H9 (cell line): ENCODE measurements at regions not wholly inside any gene's neighbourhood (a gene's known extent, or its start where the extent isn't known, plus 50 kb on each side); places are given as distances from the start of the nearest gene placed in this dataset.
"Not testable (repeated sequence)": the region's sequence is repeated elsewhere in the genome, so short reads cannot be mapped to it uniquely, and the experiment has no call there.

Source experiments
- DNase-seq: peaks from one replicate; pipeline ENCODE4 v3.0.0-alpha.2; 2017
- H2AFZ ChIP-seq: one replicate; pipeline ENCODE4 v1.6.1; 2013; ENCODE audit warnings: mild to moderate bottlenecking, low read length, control low read depth, moderate library complexity
- H2AK5ac ChIP-seq: 2 replicates; pipeline ENCODE4 v1.6.1; 2013; ENCODE audit warnings: low read length, control low read depth, mixed read lengths; ENCODE audit not compliant: insufficient read length
- H2BK120ac ChIP-seq: one replicate; pipeline ENCODE4 v1.6.1; 2013; ENCODE audit warnings: low read depth, mild to moderate bottlenecking, low read length, control low read depth, inconsistent platforms; ENCODE audit not compliant: poor library complexity, severe bottlenecking
- H2BK12ac ChIP-seq: 2 replicates; pipeline ENCODE4 v1.6.1; 2013; ENCODE audit warnings: low read length, control low read depth, mixed read lengths, low read depth; ENCODE audit not compliant: insufficient read length
- H2BK15ac ChIP-seq: 2 replicates; pipeline ENCODE4 v1.6.1; 2013; ENCODE audit warnings: low read depth, low read length, control low read depth
- H2BK20ac ChIP-seq: one replicate; pipeline ENCODE4 v1.6.1; 2013; ENCODE audit warnings: low read depth, mild to moderate bottlenecking, low read length, control low read depth, inconsistent platforms; ENCODE audit not compliant: poor library complexity, severe bottlenecking
- H2BK5ac ChIP-seq: 2 replicates; pipeline ENCODE4 v1.6.1; 2013; ENCODE audit warnings: low read length, control low read depth, mixed read lengths; ENCODE audit not compliant: insufficient read length
- H3K14ac ChIP-seq: 2 replicates; pipeline ENCODE4 v1.6.1; 2013; ENCODE audit warnings: low read length, control low read depth; ENCODE audit not compliant: insufficient read depth
- H3K18ac ChIP-seq: 2 replicates; pipeline ENCODE4 v1.6.1; 2013; ENCODE audit warnings: low read depth, mild to moderate bottlenecking, mixed read lengths, low read length, control low read depth; ENCODE audit not compliant: insufficient read length
- H3K23ac ChIP-seq: 2 replicates; pipeline ENCODE4 v1.6.1; 2013; ENCODE audit warnings: low read length, control low read depth, mixed read lengths, low read depth; ENCODE audit not compliant: insufficient read length
- H3K23me2 ChIP-seq: 2 replicates; pipeline ENCODE4 v1.6.1; 2013; ENCODE audit warnings: low read depth, mild to moderate bottlenecking, mixed read lengths, low read length, control low read depth; ENCODE audit not compliant: insufficient read length, poor library complexity, severe bottlenecking
- H3K27ac ChIP-seq: 2 replicates; pipeline ENCODE4 v1.5.1; 2013; ENCODE audit warnings: low read length, control low read depth, mixed read lengths, low read depth; ENCODE audit not compliant: insufficient read length
- H3K27me3 ChIP-seq: 2 replicates; pipeline ENCODE4 v1.6.1; 2013; ENCODE audit warnings: low read length, control low read depth, inconsistent platforms; ENCODE audit not compliant: insufficient read depth
- H3K4ac ChIP-seq: 2 replicates; pipeline ENCODE4 v1.6.1; 2013; ENCODE audit warnings: low read depth, mild to moderate bottlenecking, control low read depth, inconsistent platforms, low read length, moderate library complexity
- H3K4me1 ChIP-seq: 2 replicates; pipeline ENCODE4 v1.6.1; 2013; ENCODE audit warnings: low read length, control low read depth, inconsistent platforms; ENCODE audit not compliant: insufficient read depth
- H3K4me2 ChIP-seq: 2 replicates; pipeline ENCODE4 v1.6.1; 2013; ENCODE audit warnings: low read length, control low read depth, mixed read lengths; ENCODE audit not compliant: insufficient read length, insufficient read depth
- H3K56ac ChIP-seq: 2 replicates; pipeline ENCODE4 v1.6.1; 2013; ENCODE audit warnings: low read depth, mild to moderate bottlenecking, mixed read lengths, low read length, control low read depth; ENCODE audit not compliant: insufficient read length
- H3K79me1 ChIP-seq: 2 replicates; pipeline ENCODE4 v1.6.1; 2013; ENCODE audit warnings: low read depth, mild to moderate bottlenecking, moderate library complexity, low read length, control low read depth, inconsistent platforms; ENCODE audit not compliant: insufficient read depth, poor library complexity, severe bottlenecking
- H3K79me2 ChIP-seq: 2 replicates; pipeline ENCODE4 v1.6.1; 2013; ENCODE audit warnings: low read length, control low read depth, inconsistent platforms; ENCODE audit not compliant: insufficient read depth
- H3K9ac ChIP-seq: 2 replicates; pipeline ENCODE4 v1.6.1; 2013; ENCODE audit warnings: low read length, control low read depth, mixed read lengths; ENCODE audit not compliant: insufficient read length; ENCODE audit errors: extremely low read depth
- H3K9me3 ChIP-seq: one replicate; pipeline ENCODE4 v1.6.1; 2013; ENCODE audit warnings: low read depth, low read length, inconsistent platforms; ENCODE audit not compliant: control insufficient read depth
- H3T11ph ChIP-seq: one replicate; pipeline ENCODE4 v1.6.1; 2013; ENCODE audit warnings: mild to moderate bottlenecking, low read length, control low read depth, inconsistent platforms
- H4K20me1 ChIP-seq: one replicate; pipeline ENCODE4 v1.6.1; 2013; ENCODE audit not compliant: control insufficient read depth, insufficient read length, insufficient read depth
- H4K5ac ChIP-seq: 2 replicates; pipeline ENCODE4 v1.6.1; 2013; ENCODE audit warnings: low read depth, mild to moderate bottlenecking, mixed read lengths, low read length, control low read depth; ENCODE audit not compliant: insufficient read length
- H4K8ac ChIP-seq: replicated peaks from 2 replicates; pipeline ENCODE4 v1.6.1; 2013; ENCODE audit warnings: low read length, control low read depth, mixed read lengths, low read depth; ENCODE audit not compliant: insufficient read length
- H4K91ac ChIP-seq: 2 replicates; pipeline ENCODE4 v1.6.1; 2013; ENCODE audit warnings: low read depth, mild to moderate bottlenecking, moderate library complexity, mixed read lengths, low read length, control low read depth; ENCODE audit not compliant: insufficient read length
- H3K27ac Mint-ChIP-seq, 3 experiments: 2 replicates in 2 of 3; 3 replicates in 1 of 3; pipeline ENCODE4 v1.8.0; 2020 to 2021; ENCODE audit warnings: mixed read lengths in 3 of 3, mild to moderate bottlenecking in 1 of 3, moderate library complexity in 1 of 3
- H3K27me3 Mint-ChIP-seq: 2 replicates; pipeline ENCODE4 v1.8.0; 2021; ENCODE audit warnings: low read depth, mild to moderate bottlenecking, moderate library complexity, mixed read lengths
- H3K36me3 Mint-ChIP-seq, 3 experiments: 2 replicates in 2 of 3; 3 replicates in 1 of 3; pipeline ENCODE4 v1.8.0; 2020 to 2021; ENCODE audit warnings: low read depth in 3 of 3, mixed read lengths in 3 of 3; ENCODE audit not compliant: insufficient read depth in 1 of 3
- H3K4me1 Mint-ChIP-seq, 2 experiments: 2 replicates each; pipeline ENCODE4 v1.8.0; 2020; ENCODE audit warnings: mixed read lengths in 2 of 2
- H3K4me3 Mint-ChIP-seq, 2 experiments: 2 replicates in 1 of 2; 3 replicates in 1 of 2; pipeline ENCODE4 v1.8.0; 2020 to 2021; ENCODE audit warnings: mild to moderate bottlenecking in 2 of 2, mixed read lengths in 2 of 2, moderate library complexity in 1 of 2
- H3K9me3 Mint-ChIP-seq, 2 experiments: 2 replicates in 1 of 2; 3 replicates in 1 of 2; pipeline ENCODE4 v1.8.0; 2020; ENCODE audit warnings: mild to moderate bottlenecking in 2 of 2, mixed read lengths in 2 of 2, moderate library complexity in 1 of 2
- whole genome bisulfite sequencing: extraction: QIAGEN DNeasy Blood & Tissue Kit; methylation state at CpG from one replicate; pipeline ENCODE4 v1.1.7; 2013; ENCODE audit warnings: missing lambda C conversion rate, low lambda C conversion rate, mixed read lengths; ENCODE audit not compliant: insufficient read length; ENCODE audit errors: extremely low coverage; 5-methylcytosine and 5-hydroxymethylcytosine counted together
- TF ChIP-seq, protein P1 (sequence below): fragments of 200-600 bp; sonication (generic); conservative IDR thresholded peaks from 3 replicates; pipeline ENCODE4 v1.8.0; 2021; ENCODE audit warnings: antibody characterized with exemption, mild to moderate bottlenecking

DNA sequence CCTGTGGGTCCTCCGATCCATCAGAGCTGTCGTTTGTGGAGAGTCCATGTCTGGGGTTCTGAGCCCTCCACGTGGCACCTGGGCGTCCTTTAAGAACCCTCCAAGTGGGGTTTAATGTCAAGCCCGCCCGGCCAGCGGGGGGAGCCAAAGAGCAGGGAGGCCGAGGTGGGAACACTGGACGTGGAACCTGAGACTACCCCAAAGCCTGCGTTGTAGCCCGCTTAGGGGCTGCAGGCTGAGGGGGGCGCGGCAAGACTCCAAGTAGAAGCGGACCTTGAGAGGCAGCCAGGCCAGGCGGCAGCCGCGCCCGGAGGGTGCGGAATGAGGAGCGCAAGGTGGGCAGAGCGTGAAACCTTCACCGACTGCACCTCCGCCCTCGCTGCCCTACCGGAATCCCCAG is 126.2 kb upstream of the ATP10A start:
- no peaks in the 10 kb centered on the region for H4K20me1 ChIP-seq
- no peak overlapping the region for H2BK5ac ChIP-seq
- no peaks in the 10 kb centered on the region for H3K79me2 ChIP-seq
- no peak overlapping the region for H3K27ac Mint-ChIP-seq
- H3K9ac ChIP-seq: no peak overlapping the region
- no peaks in the 10 kb centered on the region; the same call in none of the 2 replicates for H3K27me3 Mint-ChIP-seq
- H3K23ac ChIP-seq: no peak overlapping the region
- no peak overlapping the region for H3K4ac ChIP-seq
- H3K14ac ChIP-seq: no peak overlapping the region
- TF ChIP-seq, protein P1, sequence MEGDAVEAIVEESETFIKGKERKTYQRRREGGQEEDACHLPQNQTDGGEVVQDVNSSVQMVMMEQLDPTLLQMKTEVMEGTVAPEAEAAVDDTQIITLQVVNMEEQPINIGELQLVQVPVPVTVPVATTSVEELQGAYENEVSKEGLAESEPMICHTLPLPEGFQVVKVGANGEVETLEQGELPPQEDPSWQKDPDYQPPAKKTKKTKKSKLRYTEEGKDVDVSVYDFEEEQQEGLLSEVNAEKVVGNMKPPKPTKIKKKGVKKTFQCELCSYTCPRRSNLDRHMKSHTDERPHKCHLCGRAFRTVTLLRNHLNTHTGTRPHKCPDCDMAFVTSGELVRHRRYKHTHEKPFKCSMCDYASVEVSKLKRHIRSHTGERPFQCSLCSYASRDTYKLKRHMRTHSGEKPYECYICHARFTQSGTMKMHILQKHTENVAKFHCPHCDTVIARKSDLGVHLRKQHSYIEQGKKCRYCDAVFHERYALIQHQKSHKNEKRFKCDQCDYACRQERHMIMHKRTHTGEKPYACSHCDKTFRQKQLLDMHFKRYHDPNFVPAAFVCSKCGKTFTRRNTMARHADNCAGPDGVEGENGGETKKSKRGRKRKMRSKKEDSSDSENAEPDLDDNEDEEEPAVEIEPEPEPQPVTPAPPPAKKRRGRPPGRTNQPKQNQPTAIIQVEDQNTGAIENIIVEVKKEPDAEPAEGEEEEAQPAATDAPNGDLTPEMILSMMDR: peak; percentile 66
- H3K9me3 Mint-ChIP-seq: peaks cover 0 to 2% of the 10 kb centered on the region in 2 experiments; a peak in 2 of 5 replicates
- H3K18ac ChIP-seq: no peak overlapping the region
- no peak overlapping the region for H3K4me3 Mint-ChIP-seq
- WGBS: no CpG with 5 or more reads among the region's 25 CpGs
- no peak overlapping the region for H2BK12ac ChIP-seq
- no peak overlapping the region for H4K91ac ChIP-seq
- peaks cover 44 to 48% of the 10 kb centered on the region in 2 experiments for H3K4me1 Mint-ChIP-seq
- H3K36me3 Mint-ChIP-seq: peaks cover 0 to 14% (median 0%) of the 10 kb centered on the region in 3 experiments; a peak in 1 of 7 replicates
- H2BK120ac ChIP-seq: no peak overlapping the region
- H2BK15ac ChIP-seq: no peak overlapping the region
- no peak overlapping the region for H2AFZ ChIP-seq
- H3K4me2 ChIP-seq: no peak overlapping the region
- peak; percentile 49 for DNase-seq
- H3K4me1 ChIP-seq: peaks cover 3% of the 10 kb centered on the region; the same call in 1 of the 2 replicates
- no peak overlapping the region for H2BK20ac ChIP-seq
- no peak overlapping the region for H3T11ph ChIP-seq
- H4K5ac ChIP-seq: no peak overlapping the region
- H3K9me3 ChIP-seq: no peaks in the 10 kb centered on the region
- no peak overlapping the region for H3K27ac ChIP-seq
- no peak overlapping the region for H4K8ac ChIP-seq
- no peaks in the 10 kb centered on the region for H3K27me3 ChIP-seq
- H2AK5ac ChIP-seq: no peak overlapping the region
- H3K56ac ChIP-seq: no peak overlapping the region
- H3K79me1 ChIP-seq: no peaks in the 10 kb centered on the region
- no peaks in the 10 kb centered on the region for H3K23me2 ChIP-seq

DNA sequence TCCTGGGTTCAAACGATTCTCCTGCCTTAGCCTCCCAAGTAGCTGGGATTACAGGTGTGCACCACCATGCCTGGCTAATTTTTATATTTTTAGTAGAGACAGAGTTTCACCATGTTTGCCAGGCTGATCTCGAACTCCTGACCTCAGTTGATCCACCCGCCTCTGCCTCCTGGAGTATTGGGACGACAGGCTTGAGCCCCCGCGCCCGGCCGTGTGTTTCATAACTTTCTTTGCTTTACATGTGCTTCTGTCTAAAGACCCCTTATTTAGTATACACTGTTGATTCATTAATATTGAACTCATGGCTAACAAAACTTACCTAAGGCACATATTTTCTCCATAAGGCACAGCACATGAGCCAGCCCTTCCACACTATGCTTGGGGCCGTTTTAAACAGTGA is 125.6 kb upstream of the ATP10A start:
- not testable (repeated sequence) for H3K4me1 ChIP-seq, H3T11ph ChIP-seq, DNase-seq, H3K27me3 Mint-ChIP-seq, H2BK12ac ChIP-seq, H3K14ac ChIP-seq, H3K56ac ChIP-seq, H3K27me3 ChIP-seq, H3K23ac ChIP-seq, H3K4ac ChIP-seq, H2AK5ac ChIP-seq, H3K79me1 ChIP-seq, H3K18ac ChIP-seq, H2BK20ac ChIP-seq, H3K9ac ChIP-seq, H3K79me2 ChIP-seq, H2BK15ac ChIP-seq, H3K9me3 Mint-ChIP-seq, H3K23me2 ChIP-seq, H3K27ac ChIP-seq, H3K9me3 ChIP-seq, H2BK120ac ChIP-seq, H3K4me3 Mint-ChIP-seq, H4K8ac ChIP-seq, H4K91ac ChIP-seq, H3K4me2 ChIP-seq, H3K27ac Mint-ChIP-seq, H4K20me1 ChIP-seq, H4K5ac ChIP-seq, H2AFZ ChIP-seq, H2BK5ac ChIP-seq
- H3K4me1 Mint-ChIP-seq: peaks cover 44 to 48% of the 10 kb centered on the region in 2 experiments
- no CpG with 5 or more reads among the region's 9 CpGs for WGBS
- H3K36me3 Mint-ChIP-seq: peaks cover 0 to 14% (median 0%) of the 10 kb centered on the region in 3 experiments; a peak in 1 of 7 replicates
